ENCODE measurements at regions not wholly inside any gene's neighbourhood (a gene's known extent, or its start where the extent isn't known, plus 50 kb on each side); places are given as distances from the start of the nearest gene placed in this dataset.
A peak's percentile ranks its signal among the peaks of the same experiment; 100 is the strongest.

GRCh38 chr1:212520746-212521145 lies 87.8 kb upstream of the ATF3 start:
- no peak for TF ChIP-seq CTCF (conservative IDR thresholded peaks at IDR 0.05; ENCODE audit: control insufficient read depth, insufficient read depth, low read depth, low read length)
- no peak overlapping the region for H3K4me3 ChIP-seq (ENCODE audit: control insufficient read depth, low read depth, low read length)
- DNase-seq (ENCODE audit: low read depth): no peak

GRCh38 chr1:212525479-212526110 lies 83.0 kb upstream of the ATF3 start:
- peak; percentile 32 for DNase-seq (ENCODE audit: low read depth)
- H3K4me3 ChIP-seq (ENCODE audit: control insufficient read depth, low read depth, low read length): no peak overlapping the region
- TF ChIP-seq CTCF (conservative IDR thresholded peaks at IDR 0.05; ENCODE audit: control insufficient read depth, insufficient read depth, low read depth, low read length): no peak

- DNase-seq (ENCODE audit: low read depth): no peak
- no peak for TF ChIP-seq CTCF (conservative IDR thresholded peaks at IDR 0.05; ENCODE audit: control insufficient read depth, insufficient read depth, low read depth, low read length)
- no peak overlapping the region for H3K4me3 ChIP-seq (ENCODE audit: control insufficient read depth, low read depth, low read length)
These were observed 82.5 kb upstream of the ATF3 start for GRCh38 chr1:212526111-212526491.

- H3K4me3 ChIP-seq (ENCODE audit: control insufficient read depth, low read depth, low read length): no peak overlapping the region
- no peak for DNase-seq (ENCODE audit: low read depth)
- no peak for TF ChIP-seq CTCF (conservative IDR thresholded peaks at IDR 0.05; ENCODE audit: control insufficient read depth, insufficient read depth, low read depth, low read length)
These were observed 80.1 kb upstream of the ATF3 start for GRCh38 chr1:212528501-212528900.

- no peak for TF ChIP-seq CTCF (conservative IDR thresholded peaks at IDR 0.05; ENCODE audit: control insufficient read depth, insufficient read depth, low read depth, low read length)
- DNase-seq (ENCODE audit: low read depth): peak; percentile 76
These were observed 79.3 kb upstream of the ATF3 start for GRCh38 chr1:212529211-212529741.

GRCh38 chr1:212531267-212531666 lies 77.3 kb upstream of the ATF3 start:
- H3K4me3 ChIP-seq (ENCODE audit: control insufficient read depth, low read depth, low read length): no peak overlapping the region
- no peak for DNase-seq (ENCODE audit: low read depth)
- TF ChIP-seq CTCF (conservative IDR thresholded peaks at IDR 0.05; ENCODE audit: control insufficient read depth, insufficient read depth, low read depth, low read length): no peak

More at GRCh38 chr1:212529211-212529741, 79.3 kb upstream of the ATF3 start:
- no peak overlapping the region for H3K4me3 ChIP-seq (ENCODE audit: control insufficient read depth, low read depth, low read length)

Measured in fibroblast of mammary gland (primary cell).